ENCODE measurements at regions not wholly inside any gene's neighbourhood (a gene's known extent, or its start where the extent isn't known, plus 50 kb on each side); places are given as distances from the start of the nearest gene placed in this dataset.

GRCh38 chr3:197430502-197430901 lies 125.3 kb downstream of the BDH1 start:
- H3K9me3 ChIP-seq (replicated peaks in 1 of 2; ENCODE audit: control insufficient read depth in 1 of 2, insufficient read depth in 1 of 2, low read length in 2 of 2), result no peaks in the 10 kb centered on the region
- no peak overlapping the region for H3K27ac ChIP-seq (ENCODE audit: low read depth in 1 of 2, low read length in 2 of 2)
- no peak overlapping the region for H3K4me3 ChIP-seq (replicated peaks in 1 of 3; ENCODE audit: low read depth in 2 of 3, low read length in 3 of 3)
- H4K20me1 ChIP-seq (ENCODE audit: insufficient read depth, low read length), result no peaks in the 10 kb centered on the region
- WGBS (ENCODE audit: insufficient coverage), result 43% methylated on average over 1 of the region's 7 CpGs
- Mint-ChIP-seq H3K27me3 (ENCODE audit: low read depth in 3 of 3) (peaks cover 21 to 30% (median 22%) of the 10 kb centered on the region in 3 donors), H3K9me3 (no peaks in the 10 kb centered on the region), H3K27ac (no peak overlapping the region), H3K36me3 (no peaks in the 10 kb centered on the region), H3K4me1 (peaks cover 13% of the 10 kb centered on the region), H3K4me3 (no peak overlapping the region)
- peaks cover 4 to 11% of the 10 kb centered on the region in 2 donors for H3K4me1 ChIP-seq (ENCODE audit: control insufficient read depth in 1 of 2, insufficient read depth in 2 of 2, low read length in 2 of 2)
- intact Hi-C loops (cut with micrococcal nuclease), result no loop called here
- TF ChIP-seq CTCF (IDR thresholded peaks at IDR 0.05), result no peak
- no peaks in the 10 kb centered on the region for H3K36me3 ChIP-seq (replicated peaks in 1 of 2; ENCODE audit: control insufficient read depth in 1 of 2, insufficient read depth in 2 of 2, low read length in 2 of 2)
- H2AFZ ChIP-seq (ENCODE audit: insufficient read depth, low read depth, low read length, poor library complexity, severe bottlenecking), result no peak overlapping the region
- H3K9ac ChIP-seq (ENCODE audit: insufficient read depth, low read length, poor library complexity, severe bottlenecking), result no peak overlapping the region
- H3K79me2 ChIP-seq (ENCODE audit: insufficient read depth, low read length), result no peaks in the 10 kb centered on the region
- H3K4me2 ChIP-seq (replicated peaks; ENCODE audit: extremely low read depth, low read length, poor library complexity, severe bottlenecking), result no peak overlapping the region
- H3K27me3 ChIP-seq (ENCODE audit: control insufficient read depth in 2 of 2, insufficient read depth in 2 of 2, low read length in 2 of 2), result peaks cover 5 to 6% of the 10 kb centered on the region in 2 donors
- no peak for DNase-seq

DNA sequence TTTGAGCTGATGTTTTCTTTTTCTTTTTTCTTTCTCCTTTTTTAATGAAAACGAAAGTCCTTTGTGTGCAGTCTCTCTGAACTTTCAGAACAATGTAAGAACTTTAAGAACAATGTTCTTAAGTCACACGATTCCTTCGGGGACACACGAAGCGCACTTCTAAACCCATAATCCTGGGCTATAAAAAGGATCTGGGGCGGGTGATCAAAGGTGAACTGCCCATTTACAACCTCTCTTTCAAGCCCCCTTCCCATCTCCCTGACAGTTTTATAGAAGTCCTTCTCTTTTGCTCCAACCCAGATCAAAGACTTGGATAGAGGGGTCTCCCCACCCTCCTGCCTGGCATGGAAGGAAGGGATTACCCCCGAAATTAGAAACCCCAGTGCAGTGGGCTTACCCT lies 126.8 kb downstream of the BDH1 start:
- 63% methylated on average over 4 of the region's 7 CpGs for WGBS (ENCODE audit: insufficient coverage)
- no peak overlapping the region for H3K9ac ChIP-seq (ENCODE audit: insufficient read depth, low read length, poor library complexity, severe bottlenecking)
- H3K36me3 Mint-ChIP-seq, result no peaks in the 10 kb centered on the region
- H3K36me3 ChIP-seq (replicated peaks in 1 of 2; ENCODE audit: control insufficient read depth in 1 of 2, insufficient read depth in 2 of 2, low read length in 2 of 2), result no peaks in the 10 kb centered on the region
- DNase-seq, result no peak
- H3K4me3 Mint-ChIP-seq, result peak overlapping the region in 1 of 2 donors; percentile 73
- peaks cover 4 to 5% of the 10 kb centered on the region in 2 donors for H3K27me3 ChIP-seq (ENCODE audit: control insufficient read depth in 2 of 2, insufficient read depth in 2 of 2, low read length in 2 of 2)
- no peak overlapping the region for H3K27ac Mint-ChIP-seq
- H3K27me3 Mint-ChIP-seq (ENCODE audit: low read depth in 3 of 3), result peaks cover 24 to 28% (median 26%) of the 10 kb centered on the region in 3 donors
- TF ChIP-seq CTCF (IDR thresholded peaks at IDR 0.05), result no peak
- no peak overlapping the region for H3K4me3 ChIP-seq (replicated peaks in 1 of 3; ENCODE audit: low read depth in 2 of 3, low read length in 3 of 3)
- peak overlapping the region; percentile 35 for H2AFZ ChIP-seq (ENCODE audit: insufficient read depth, low read depth, low read length, poor library complexity, severe bottlenecking)
- H3K4me1 Mint-ChIP-seq, result peaks cover 13% of the 10 kb centered on the region
- H3K79me2 ChIP-seq (ENCODE audit: insufficient read depth, low read length), result no peaks in the 10 kb centered on the region
- no peak overlapping the region for H3K27ac ChIP-seq (ENCODE audit: low read depth in 1 of 2, low read length in 2 of 2)
- peaks cover 4 to 11% of the 10 kb centered on the region in 2 donors for H3K4me1 ChIP-seq (ENCODE audit: control insufficient read depth in 1 of 2, insufficient read depth in 2 of 2, low read length in 2 of 2)
- intact Hi-C loops (cut with micrococcal nuclease), result no loop called here
- no peaks in the 10 kb centered on the region for H4K20me1 ChIP-seq (ENCODE audit: insufficient read depth, low read length)
- no peaks in the 10 kb centered on the region for H3K9me3 ChIP-seq (replicated peaks in 1 of 2; ENCODE audit: control insufficient read depth in 1 of 2, insufficient read depth in 1 of 2, low read length in 2 of 2)
- no peaks in the 10 kb centered on the region for H3K9me3 Mint-ChIP-seq
- H3K4me2 ChIP-seq (replicated peaks; ENCODE audit: extremely low read depth, low read length, poor library complexity, severe bottlenecking), result peak overlapping the region; percentile 48
